Stimulated activated CD8-positive, alpha-beta memory T cell treated with anti-CD3 and anti-CD28 coated beads, Interleukin-4, amount 100 ng/mL, for 1 hour (primary cell): ENCODE measurements at regions not wholly inside any gene's neighbourhood (a gene's known extent, or its start where the extent isn't known, plus 50 kb on each side); places are given as distances from the start of the nearest gene placed in this dataset.

Source experiments
- DNase-seq, 2 donors: peaks; one replicate each; pipeline ENCODE4 v3.0.0-alpha.2; 2020; ENCODE audit warnings: low read depth in 2 of 2, low spot score in 1 of 2

DNA sequence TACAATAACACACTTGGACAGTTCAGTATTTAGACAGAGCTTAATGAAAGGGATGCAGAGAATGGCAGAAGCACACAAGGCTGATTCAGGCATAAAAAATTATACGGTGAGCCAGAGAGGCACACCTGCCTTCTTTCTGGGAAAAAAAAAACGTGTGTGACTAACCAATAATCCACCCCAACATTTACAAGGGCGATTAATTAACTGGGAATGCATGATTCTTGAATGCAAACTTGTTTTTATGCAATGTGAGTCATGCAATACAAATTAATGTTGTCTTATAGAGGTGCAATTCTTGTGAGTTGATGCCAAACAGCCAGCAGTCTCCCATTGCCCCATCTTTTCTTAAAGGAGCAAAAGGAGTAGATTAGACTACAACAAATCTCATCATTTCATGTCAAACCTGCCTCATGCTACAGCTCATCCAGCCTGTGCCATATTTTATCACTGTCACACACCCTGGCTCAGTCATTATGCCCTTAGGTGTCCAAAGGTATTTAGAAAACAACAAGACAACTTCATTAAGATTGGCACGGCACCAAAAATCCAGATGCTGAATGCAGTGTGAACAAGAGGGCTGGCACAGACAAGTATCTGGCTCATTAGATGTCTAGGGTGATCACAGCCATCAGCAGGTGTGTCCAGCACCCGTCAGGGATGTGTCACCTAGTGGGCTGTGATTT is 721.1 kb downstream of the EFNB2 start:
- DNase-seq, result no peak

DNA sequence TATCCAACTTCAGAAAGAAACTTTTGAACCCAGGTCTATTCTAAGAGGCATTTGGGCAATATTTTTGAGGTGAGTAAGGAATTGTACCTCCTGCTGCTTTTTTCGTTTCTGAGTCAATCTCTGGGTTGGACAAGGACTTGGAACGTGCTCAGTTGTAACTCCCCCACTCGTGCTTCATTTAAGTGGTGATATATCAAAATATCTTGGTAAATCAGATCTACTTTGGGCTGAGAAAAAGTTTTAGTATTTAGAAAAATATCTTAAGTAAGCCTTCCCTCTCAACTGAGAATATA is 728.9 kb downstream of the EFNB2 start:
- no peak for DNase-seq

GRCh38 chr13:105805892-105806627 is 729.4 kb downstream of the EFNB2 start:
- DNase-seq, result no peak

DNA sequence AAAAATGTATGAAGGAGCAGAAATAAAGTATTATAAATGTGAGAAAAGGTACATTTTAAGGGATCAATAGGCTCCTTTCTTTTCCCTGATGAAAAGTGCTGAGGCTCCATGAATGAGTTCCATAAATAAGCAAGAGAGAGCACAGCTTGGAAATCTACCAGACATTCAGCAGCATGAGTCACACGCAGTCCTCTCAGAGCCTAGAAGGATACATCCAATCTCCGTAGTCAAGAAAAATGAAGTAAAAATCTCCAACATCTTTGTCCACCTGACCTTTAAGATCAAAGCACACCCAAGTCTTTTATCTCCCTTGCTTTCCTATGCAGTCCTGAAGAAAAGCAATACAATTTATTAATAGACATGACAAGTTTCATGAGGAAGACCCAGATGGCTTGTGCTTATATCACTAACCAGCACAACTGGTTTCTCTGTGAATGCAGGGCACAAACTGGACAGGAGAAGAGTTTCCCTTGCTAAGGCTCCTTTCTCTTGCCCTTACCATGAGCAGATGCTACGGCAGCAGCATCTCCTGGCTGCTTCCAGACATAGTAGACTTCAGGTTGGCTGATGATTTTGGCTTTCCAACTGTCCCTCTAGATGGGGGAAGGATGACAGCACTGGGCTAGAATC is 730.8 kb downstream of the EFNB2 start:
- no peak for DNase-seq

DNA sequence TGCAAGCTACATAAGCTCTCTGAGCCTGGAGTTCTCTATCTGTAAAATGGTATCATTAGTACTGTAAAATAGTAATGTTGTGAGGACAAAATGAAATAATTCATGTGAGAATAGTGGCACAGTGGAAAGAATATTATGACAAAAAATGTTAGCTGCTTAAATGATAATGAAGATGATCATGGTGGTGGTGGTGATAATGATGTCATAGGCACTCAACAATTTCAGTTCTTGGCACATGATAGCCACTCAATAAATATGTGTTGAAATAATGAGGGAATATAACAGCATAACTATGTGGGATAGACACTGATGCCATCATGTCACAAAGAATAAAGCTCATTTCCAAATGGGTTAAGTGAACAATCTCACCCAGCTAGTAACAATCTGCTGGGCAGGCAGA is 736.3 kb downstream of the EFNB2 start:
- no peak for DNase-seq

DNA sequence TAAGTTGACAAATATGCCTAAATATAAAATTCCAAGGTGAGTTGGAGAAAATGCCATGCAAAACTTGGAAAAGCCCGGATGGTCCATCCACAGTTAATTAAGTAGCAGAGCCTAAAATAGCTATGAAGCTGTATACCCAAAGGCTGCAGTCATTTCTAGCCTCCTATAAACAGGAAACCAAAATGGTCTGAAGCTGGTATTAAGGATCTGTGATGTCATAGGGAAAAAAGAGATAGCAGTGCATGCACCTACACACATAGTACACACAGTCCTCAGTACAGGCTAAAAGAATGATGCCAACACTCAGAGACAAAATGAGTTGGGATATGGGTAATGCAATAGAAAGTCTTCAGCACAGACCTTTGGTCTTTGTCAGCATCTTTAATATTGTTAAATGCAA is 736.9 kb downstream of the EFNB2 start:
- DNase-seq, result no peak

DNA sequence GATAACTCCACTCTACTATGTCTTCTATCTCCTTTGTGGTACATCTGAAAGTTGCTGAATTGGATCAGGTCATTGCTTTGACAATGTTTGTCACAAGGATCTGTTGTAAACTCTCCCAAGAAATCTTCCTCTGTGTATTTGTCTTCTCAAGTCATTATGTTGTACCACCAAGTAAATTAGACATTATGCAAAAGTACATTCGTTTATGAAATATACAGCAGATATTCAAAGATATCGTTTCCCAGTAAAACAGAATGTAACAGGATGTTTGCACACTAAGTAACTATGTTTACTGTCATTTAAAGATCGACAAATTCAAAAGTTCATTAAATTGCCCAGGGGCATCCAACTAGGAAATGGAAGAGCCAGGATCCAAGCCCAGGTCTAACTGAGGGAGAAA is 739.4 kb downstream of the EFNB2 start:
- DNase-seq, result no peak

- DNase-seq, result no peak
Observed at GRCh38 chr13:105790923-105791322, 744.5 kb downstream of the EFNB2 start.

- DNase-seq, result no peak
Observed at GRCh38 chr13:105788530-105788929, 746.9 kb downstream of the EFNB2 start.

GRCh38 chr13:105787632-105788031 is 747.8 kb downstream of the EFNB2 start:
- DNase-seq, result no peak

DNA sequence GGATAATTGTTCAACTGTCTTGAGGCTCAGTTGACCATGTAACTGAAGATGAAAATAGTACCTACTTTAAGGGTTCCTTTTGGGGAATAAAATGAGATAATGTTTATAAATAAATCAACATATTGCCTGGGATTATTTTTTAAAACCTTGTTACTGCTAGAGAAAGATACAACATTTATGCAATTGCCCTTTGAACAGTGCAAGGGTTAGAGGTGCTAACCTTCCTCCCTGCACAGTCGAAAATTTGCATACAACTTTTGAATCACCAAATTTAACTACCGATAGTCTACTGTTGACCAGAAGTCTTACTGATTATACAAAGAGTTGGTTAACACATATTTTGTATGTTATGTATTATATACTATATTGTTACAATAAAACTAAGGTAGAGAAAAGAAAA is 750.0 kb downstream of the EFNB2 start:
- DNase-seq, result no peak

DNA sequence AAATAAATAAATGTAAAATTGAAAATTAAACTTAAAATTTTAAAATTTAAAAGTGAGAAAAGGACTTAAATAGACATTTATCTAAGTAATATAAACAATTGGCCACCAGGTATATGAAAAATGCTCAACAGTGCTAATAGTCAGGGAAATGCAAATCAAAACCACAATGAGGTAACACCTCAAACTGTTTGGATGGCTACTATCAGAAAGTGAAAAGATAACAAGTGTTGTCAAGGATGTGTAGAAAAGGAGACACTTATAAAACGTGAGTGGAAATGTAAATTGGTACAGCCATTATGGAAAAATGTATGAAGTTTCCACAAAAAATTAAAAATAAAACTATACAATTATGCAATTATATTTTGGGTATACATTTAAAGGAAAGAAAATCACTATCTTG is 752.2 kb downstream of the EFNB2 start:
- no peak for DNase-seq

- no peak for DNase-seq
Observed at GRCh38 chr13:105778196-105778595, 757.3 kb downstream of the EFNB2 start.

DNA sequence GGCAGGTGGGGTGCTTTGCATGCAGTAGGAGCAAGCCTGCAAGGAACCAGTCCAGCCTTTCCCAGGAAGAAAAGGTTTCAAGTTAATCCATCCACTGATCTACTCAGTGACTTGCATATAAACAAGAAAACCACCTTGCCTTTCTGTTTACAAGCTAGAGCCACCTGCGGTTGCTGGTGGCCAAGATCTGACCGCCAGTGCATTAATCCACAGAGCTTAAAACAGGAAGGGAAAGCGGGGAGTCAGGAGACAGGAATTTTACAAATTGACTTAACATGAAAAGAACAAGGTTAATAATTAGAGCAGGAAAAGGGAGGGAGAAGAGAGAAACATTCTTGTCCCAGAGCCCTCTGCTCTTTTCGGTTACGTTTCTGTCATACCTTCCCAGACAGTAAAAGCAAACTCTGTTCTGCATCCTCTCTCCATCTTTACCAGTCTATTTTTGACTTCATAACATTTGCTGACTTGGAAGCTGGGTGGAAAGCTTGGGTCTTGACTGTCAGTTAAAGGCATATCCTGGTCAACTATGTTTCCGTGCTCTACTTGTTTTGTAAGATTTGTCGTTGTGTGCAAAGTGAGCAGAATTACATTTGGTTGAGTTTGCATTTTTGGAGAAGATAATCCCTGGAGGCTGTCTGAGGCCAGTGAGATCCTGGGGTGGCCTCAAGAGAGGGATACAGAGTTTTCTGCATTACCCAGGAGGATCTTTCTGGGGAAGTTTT is 760.6 kb downstream of the EFNB2 start:
- DNase-seq, result no peak

- no peak for DNase-seq
Observed at GRCh38 chr13:105773863-105774538, 761.5 kb downstream of the EFNB2 start.

GRCh38 chr13:105773241-105773640 is 762.2 kb downstream of the EFNB2 start:
- DNase-seq, result no peak

GRCh38 chr13:105764486-105764885 is 771.0 kb downstream of the EFNB2 start:
- no peak for DNase-seq

DNA sequence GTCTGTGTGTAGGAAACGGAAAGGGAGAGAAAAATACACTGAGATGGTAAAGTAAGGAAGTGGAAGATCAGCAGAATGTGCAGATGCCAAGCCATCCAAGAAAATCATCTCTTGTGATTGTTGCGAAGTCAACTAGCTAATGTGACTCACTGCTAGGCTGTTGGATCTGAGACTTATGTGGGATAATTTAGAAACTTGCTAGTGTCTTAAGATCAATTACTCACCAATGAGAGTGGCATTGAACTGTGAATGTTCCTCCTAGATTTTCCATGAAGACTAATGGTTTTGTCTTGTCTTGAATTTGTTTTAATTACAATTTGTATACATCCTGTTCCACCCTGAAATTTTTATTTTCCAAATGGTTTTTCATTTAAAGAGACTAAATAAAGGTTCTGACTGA is 771.6 kb downstream of the EFNB2 start:
- DNase-seq, result no peak

- DNase-seq, result no peak
Observed at GRCh38 chr13:105762096-105762495, 773.4 kb downstream of the EFNB2 start.

DNA sequence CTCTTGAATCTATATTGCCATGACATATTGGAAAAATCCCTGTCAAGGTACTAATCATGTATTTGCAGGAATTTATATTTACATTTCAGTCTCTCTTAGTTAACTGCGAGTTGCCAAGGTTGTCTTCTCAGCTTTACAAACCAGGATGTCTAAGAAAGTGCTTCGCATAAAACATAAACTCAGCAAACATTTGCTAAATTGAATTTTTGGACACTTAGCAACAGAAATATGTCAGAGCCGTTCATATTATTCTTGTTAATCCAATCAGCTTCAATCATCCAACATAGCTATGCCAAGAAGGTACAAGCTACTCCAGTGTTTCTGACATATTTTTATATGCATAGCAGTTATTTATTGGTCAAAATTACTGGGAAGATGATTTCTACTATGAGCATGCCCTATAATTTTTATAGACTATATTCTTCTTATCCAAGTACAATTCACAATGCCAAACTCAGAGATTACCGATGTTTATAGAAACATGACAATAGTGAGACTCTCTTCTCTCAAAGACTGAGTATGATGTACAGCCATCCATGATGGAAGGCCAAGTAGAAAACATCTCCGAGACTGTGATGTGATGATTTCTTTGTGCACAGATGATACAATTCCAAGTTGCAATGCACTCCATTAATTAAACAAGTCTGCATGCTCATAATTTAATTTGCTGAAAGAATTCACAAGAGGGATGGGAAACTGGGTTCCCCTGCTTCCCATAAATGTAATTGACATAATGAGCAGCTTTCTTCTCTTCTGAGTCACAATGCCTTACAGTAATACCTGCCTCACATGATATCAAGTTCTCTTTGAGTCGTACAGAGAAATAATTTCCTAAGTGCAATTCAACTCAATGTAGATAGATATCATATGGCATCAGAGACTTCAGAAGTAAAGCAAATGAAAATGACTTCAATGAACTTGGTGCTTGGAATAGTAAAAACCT is 776.3 kb downstream of the EFNB2 start:
- DNase-seq, result no peak
